IPS-18c (cell line): ENCODE measurements at regions not wholly inside any gene's neighbourhood (a gene's known extent, or its start where the extent isn't known, plus 50 kb on each side); places are given as distances from the start of the nearest gene placed in this dataset.

ENCODE experiments used
- H3K4me3 ChIP-seq: 2 replicates; pipeline ENCODE4 v1.7.0; 2013; ENCODE audit warnings: low read depth, mild to moderate bottlenecking, low read length, moderate library complexity; ENCODE audit not compliant: insufficient read depth
- H3K9me3 ChIP-seq: one replicate; pipeline ENCODE4 v1.6.1; 2013; ENCODE audit warnings: mild to moderate bottlenecking, low read length, moderate library complexity; ENCODE audit not compliant: control insufficient read depth, insufficient read depth

- no peak overlapping the region for H3K4me3 ChIP-seq
- no peaks in the 10 kb centered on the region for H3K9me3 ChIP-seq
Measured at GRCh38 chr16:86007524-86007923, 108.6 kb downstream of the IRF8 start.

- Histone ChIP-seq H3K4me3 (no peak overlapping the region), H3K9me3 (no peaks in the 10 kb centered on the region)
Measured at GRCh38 chr16:86010680-86011141, 111.7 kb downstream of the IRF8 start.

GRCh38 chr16:86011532-86011931 is 112.6 kb downstream of the IRF8 start:
- no peak overlapping the region for H3K4me3 ChIP-seq
- no peaks in the 10 kb centered on the region for H3K9me3 ChIP-seq

- Histone ChIP-seq H3K4me3 (no peak overlapping the region), H3K9me3 (no peaks in the 10 kb centered on the region)
Measured at GRCh38 chr16:86012221-86012620, 113.3 kb downstream of the IRF8 start.

GRCh38 chr16:86013867-86014266 is 114.9 kb downstream of the IRF8 start:
- Histone ChIP-seq H3K9me3 (no peaks in the 10 kb centered on the region), H3K4me3 (no peak overlapping the region)

GRCh38 chr16:86015606-86016005 is 116.6 kb downstream of the IRF8 start:
- H3K4me3 ChIP-seq = no peak overlapping the region

GRCh38 chr16:86016201-86016965 is 117.4 kb downstream of the IRF8 start:
- H3K4me3 ChIP-seq = no peak overlapping the region
- peaks cover 8% of the 10 kb centered on the region for H3K9me3 ChIP-seq

More at GRCh38 chr16:86015606-86016005, 116.6 kb downstream of the IRF8 start:
- H3K9me3 ChIP-seq = peaks cover 8% of the 10 kb centered on the region

GRCh38 chr16:86018071-86018470 is 119.1 kb downstream of the IRF8 start:
- H3K4me3 ChIP-seq = no peak overlapping the region
- peaks cover 8% of the 10 kb centered on the region for H3K9me3 ChIP-seq

- peaks cover 8% of the 10 kb centered on the region for H3K9me3 ChIP-seq
- H3K4me3 ChIP-seq = no peak overlapping the region
Measured at GRCh38 chr16:86018487-86018886, 119.5 kb downstream of the IRF8 start.

- Histone ChIP-seq H3K9me3 (peaks cover 8% of the 10 kb centered on the region), H3K4me3 (no peak overlapping the region)
Measured at GRCh38 chr16:86018941-86019340, 120.0 kb downstream of the IRF8 start.

GRCh38 chr16:86019446-86020047 is 120.6 kb downstream of the IRF8 start:
- no peak overlapping the region for H3K4me3 ChIP-seq
- H3K9me3 ChIP-seq = peaks cover 8% of the 10 kb centered on the region

GRCh38 chr16:86020971-86021370 is 122.0 kb downstream of the IRF8 start:
- no peak overlapping the region for H3K4me3 ChIP-seq
- H3K9me3 ChIP-seq = peaks cover 8% of the 10 kb centered on the region

GRCh38 chr16:86022381-86022960 is 123.5 kb downstream of the IRF8 start:
- peaks cover 8% of the 10 kb centered on the region for H3K9me3 ChIP-seq

GRCh38 chr16:86024210-86024609 is 125.2 kb downstream of the IRF8 start:
- Histone ChIP-seq H3K9me3 (peaks cover 10% of the 10 kb centered on the region), H3K4me3 (no peak overlapping the region)

More at GRCh38 chr16:86022381-86022960, 123.5 kb downstream of the IRF8 start:
- no peak overlapping the region for H3K4me3 ChIP-seq

- Histone ChIP-seq H3K4me3 (no peak overlapping the region), H3K9me3 (peaks cover 2% of the 10 kb centered on the region)
Measured at GRCh38 chr16:86025706-86026105, 126.7 kb downstream of the IRF8 start.

- Histone ChIP-seq H3K4me3 (no peak overlapping the region), H3K9me3 (peaks cover 2% of the 10 kb centered on the region)
Measured at GRCh38 chr16:86026171-86026910, 127.4 kb downstream of the IRF8 start.

- no peak overlapping the region for H3K4me3 ChIP-seq
- peaks cover 2% of the 10 kb centered on the region for H3K9me3 ChIP-seq
Measured at GRCh38 chr16:86026916-86027315, 128.0 kb downstream of the IRF8 start.
